SH-SY5Y (cell line): ENCODE measurements at regions not wholly inside any gene's neighbourhood (a gene's known extent, or its start where the extent isn't known, plus 50 kb on each side); places are given as distances from the start of the nearest gene placed in this dataset.

Experiments used
- GATA2 ChIP-seq: IDR thresholded peaks from 2 replicates; pipeline ENCODE4 v1.6.1; 2011; ENCODE audit warnings: mild to moderate bottlenecking, low read depth, low read length
- GATA3 ChIP-seq: IDR thresholded peaks from 2 replicates; pipeline ENCODE4 v1.6.1; 2011; ENCODE audit warnings: low read depth, mild to moderate bottlenecking, low read length, moderate library complexity

GRCh38 chr6:139473731-139474130, 99.3 kb upstream of the CITED2 start:
- no peak for TF ChIP-seq GATA2
- no peak for TF ChIP-seq GATA3
